G401 (cell line): ENCODE measurements at regions not wholly inside any gene's neighbourhood (a gene's known extent, or its start where the extent isn't known, plus 50 kb on each side); places are given as distances from the start of the nearest gene placed in this dataset.

Source experiments
- DNase-seq: peaks from one replicate; pipeline ENCODE4 v3.0.0-alpha.2; 2015; ENCODE audit warnings: low spot score
- in situ Hi-C: cut with HindIII; loops from 2 replicates; pipeline ENCODE4 v1.10.0; 2016; ENCODE audit warnings: low sequenced_read_pairs, mixed read lengths

DNA sequence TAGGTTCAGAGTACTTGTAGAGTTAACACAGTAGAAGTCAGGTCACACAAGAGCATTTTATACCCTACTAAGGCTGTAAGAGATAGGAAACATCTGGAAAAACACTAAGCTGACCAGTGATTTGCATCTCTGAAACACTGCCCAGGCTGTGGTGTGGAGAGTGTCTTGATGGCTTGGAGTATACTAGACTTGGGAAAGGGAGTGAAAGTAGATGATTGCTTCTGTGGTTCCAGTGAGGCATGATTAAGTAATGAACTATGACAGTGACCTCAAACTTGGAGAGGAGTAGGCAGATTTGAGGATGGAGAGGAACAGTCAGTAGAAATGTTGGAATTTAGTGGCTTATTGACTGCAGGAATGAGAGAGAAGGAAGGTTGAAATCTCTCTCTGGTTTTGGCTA lies 201.2 kb downstream of the FLRT2 start:
- DNase-seq, result no peak
- in situ Hi-C loops, result no loop called here

DNA sequence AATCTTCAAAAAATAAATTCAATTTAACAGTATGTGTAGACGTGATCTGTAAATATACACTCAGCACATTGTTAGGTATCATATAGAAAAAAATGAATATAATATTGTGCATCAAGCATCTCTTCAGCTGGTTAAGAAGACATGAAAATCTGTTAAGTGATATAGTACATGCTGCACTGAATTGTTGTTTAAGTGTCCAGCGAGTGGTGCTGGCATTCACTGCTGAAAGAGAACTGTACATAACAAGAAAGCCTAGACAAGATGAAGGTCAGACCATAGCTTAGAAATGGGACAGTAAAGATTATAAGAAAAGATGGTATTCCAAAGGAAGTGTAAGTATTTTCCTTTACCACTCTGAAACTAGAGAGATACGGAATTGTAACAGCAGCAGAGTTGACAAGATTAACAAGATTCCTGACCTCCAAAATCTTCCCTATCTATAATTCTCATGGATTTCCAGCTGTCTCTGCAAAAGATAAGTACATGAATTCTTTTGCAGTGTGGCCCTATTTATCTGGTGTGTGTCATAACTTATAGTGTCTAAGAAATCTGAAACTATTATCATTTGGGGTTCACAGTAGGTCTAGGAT lies 198.6 kb downstream of the FLRT2 start:
- no peak for DNase-seq
- in situ Hi-C loops, result no loop called here

DNA sequence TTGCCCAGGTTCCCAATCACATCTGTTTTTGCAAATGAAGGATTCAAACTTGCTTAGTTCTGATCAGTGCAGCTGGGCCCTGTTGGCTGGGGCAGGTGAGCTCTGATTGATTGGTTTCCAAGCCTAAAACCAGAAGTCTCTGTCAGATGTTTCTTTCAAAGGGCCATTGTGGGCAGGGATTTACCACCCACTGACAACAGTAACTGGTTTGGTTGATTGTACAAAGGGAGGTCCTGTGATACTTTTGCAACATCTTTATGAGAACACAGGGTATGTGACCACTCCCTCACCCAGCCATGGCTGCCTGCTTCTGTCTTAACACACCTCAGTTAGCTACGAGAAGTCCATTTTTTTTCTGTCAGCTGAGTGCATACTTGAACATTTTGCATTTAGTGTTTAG lies 184.1 kb downstream of the FLRT2 start:
- DNase-seq, result no peak
- in situ Hi-C loops, result no loop called here

DNA sequence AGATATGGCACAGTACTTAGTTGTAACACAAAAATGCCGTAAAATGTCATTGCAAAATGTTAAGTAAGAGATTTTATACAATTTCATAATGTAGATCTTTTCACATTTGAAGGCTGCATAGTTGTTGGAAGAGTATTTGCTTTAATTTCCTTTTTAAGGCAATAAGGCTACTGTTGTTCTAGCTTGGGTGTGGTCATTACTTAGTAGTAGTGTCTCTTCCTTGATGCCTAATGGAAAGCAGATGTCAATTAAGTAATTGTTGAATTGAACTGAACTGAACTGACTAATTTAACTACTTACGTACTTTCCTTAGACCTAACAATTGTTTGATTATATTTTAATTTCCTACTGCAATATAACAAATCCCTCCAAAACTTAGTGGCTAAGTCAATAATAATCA lies 181.7 kb downstream of the FLRT2 start:
- DNase-seq, result no peak
- in situ Hi-C loops, result no loop called here
